Left colon (tissue), 2 donors: ENCODE measurements at regions not wholly inside any gene's neighbourhood (a gene's known extent, or its start where the extent isn't known, plus 50 kb on each side); places are given as distances from the start of the nearest gene placed in this dataset.

Experiments
- ATAC-seq: fragments of 200-7000 bp; cut with Tn5 transposase; one replicate; pipeline ENCODE4 v1.9.1; 2020; ENCODE audit warnings: mild to moderate bottlenecking, moderate library complexity
- DNase-seq, 2 donors: peaks; one replicate each; pipeline ENCODE4 v3.0.0-alpha.2; 2020
- intact Hi-C, 2 donors: fragments of 100-400 bp; cut with DNase I in 1 of 2; cut with micrococcal nuclease in 1 of 2; formaldehyde crosslinking; loops; one replicate each; pipeline versions ENCODE4 v1.11.2 to v1.14.0; 2022; cut with DNase I, micrococcal nuclease
- donor health status: DM: no; HTN: no; CAD: no.
- donor health status: DM: yes; HTN: yes; CAD: no.

DNA sequence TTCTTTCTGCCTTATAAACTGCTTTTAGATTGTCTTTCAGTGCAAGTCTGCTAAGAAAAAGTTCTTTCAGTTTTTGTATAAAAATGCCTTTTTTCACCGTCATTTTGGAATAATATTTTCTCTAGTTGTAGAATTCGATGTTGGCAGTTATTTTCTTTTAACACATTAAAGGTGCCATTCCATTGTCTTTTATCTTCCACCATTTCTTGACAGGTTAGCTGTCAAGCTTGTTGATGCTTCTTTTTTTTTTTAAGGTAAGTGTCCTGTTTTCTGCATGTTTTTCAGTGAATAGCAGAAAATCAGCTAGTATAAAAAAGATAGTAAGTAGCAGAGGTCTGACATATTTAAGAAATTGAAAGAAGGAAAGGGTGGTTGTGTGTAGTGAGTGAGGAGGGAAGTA lies 118.5 kb upstream of the NPFFR2 start:
- ATAC-seq = no peak
- no peak for DNase-seq
- intact Hi-C loops = no loop called here

GRCh38 chr4:71923070-71923469 lies 108.7 kb upstream of the NPFFR2 start:
- DNase-seq (no peak), ATAC-seq (peak; percentile 26)
- intact Hi-C loops = no loop called here

- intact Hi-C loops = no loop called here
- no peak for ATAC-seq
Observed at GRCh38 chr4:71930459-71930858, 101.3 kb upstream of the NPFFR2 start.

GRCh38 chr4:71932941-71933340 lies 98.9 kb upstream of the NPFFR2 start:
- ATAC-seq (no peak), DNase-seq (no peak)
- intact Hi-C loops = no loop called here

More at GRCh38 chr4:71930459-71930858, 101.3 kb upstream of the NPFFR2 start:
- no peak for DNase-seq

GRCh38 chr4:71938776-71939175 lies 93.0 kb upstream of the NPFFR2 start:
- DNase-seq (no peak), ATAC-seq (no peak)
- intact Hi-C loops = no loop called here

DNA sequence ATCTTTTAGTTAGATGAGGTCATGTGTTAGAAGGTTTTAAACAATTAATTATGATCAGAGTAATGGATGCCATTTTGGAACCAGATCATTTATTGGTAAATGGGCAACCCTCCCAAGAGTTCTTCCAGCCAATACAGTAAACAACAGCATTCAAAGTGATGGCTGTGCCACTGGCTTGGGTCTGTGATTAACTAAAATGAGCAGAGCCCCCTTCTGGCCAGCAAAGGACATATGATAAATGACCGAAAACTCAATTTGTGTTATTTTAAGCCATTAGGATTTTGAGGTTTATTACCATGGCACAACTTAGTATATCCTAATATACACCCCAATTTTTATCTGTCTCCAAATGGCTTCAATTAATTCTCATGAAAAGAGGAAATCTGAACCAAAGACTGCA lies 90.8 kb upstream of the NPFFR2 start:
- ATAC-seq (peak; percentile 43), DNase-seq (peak in 1 of 2 donors; percentile 3)
- intact Hi-C loops = no loop called here

GRCh38 chr4:71944956-71945355 lies 86.8 kb upstream of the NPFFR2 start:
- ATAC-seq (no peak), DNase-seq (no peak)
- intact Hi-C loops = no loop called here

- no peak for DNase-seq
- intact Hi-C loops = no loop called here
- no peak for ATAC-seq
Observed at GRCh38 chr4:71945791-71946190, 86.0 kb upstream of the NPFFR2 start.

GRCh38 chr4:71958978-71959377 lies 72.8 kb upstream of the NPFFR2 start:
- intact Hi-C loops = no loop called here
- DNase-seq = no peak
- ATAC-seq = no peak

GRCh38 chr4:71962622-71963264 lies 69.1 kb upstream of the NPFFR2 start:
- ATAC-seq (no peak), DNase-seq (no peak)
- intact Hi-C loops = no loop called here

- intact Hi-C loops = no loop called here
Observed at GRCh38 chr4:71974681-71975080, 57.1 kb upstream of the NPFFR2 start.

DNA sequence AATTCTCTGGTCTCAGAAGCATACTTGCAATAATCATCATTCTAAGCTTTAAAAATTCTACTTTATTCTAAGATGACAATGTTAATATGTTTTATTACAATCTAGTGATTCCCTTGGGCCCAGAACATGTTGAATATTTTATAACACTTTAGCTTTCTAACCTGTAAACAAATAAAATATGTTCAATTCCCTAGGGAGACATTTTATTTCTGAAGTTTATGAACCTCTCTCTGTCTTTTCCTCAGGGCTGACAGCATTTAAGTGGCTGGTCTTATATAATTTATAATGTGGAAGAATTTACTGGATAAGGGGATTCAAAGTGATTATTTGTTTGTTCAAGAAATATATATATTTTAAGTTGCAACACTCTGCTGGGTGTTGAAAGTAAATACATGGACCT lies 55.3 kb upstream of the NPFFR2 start:
- ATAC-seq = no peak

More at GRCh38 chr4:71974681-71975080, 57.1 kb upstream of the NPFFR2 start:
- DNase-seq (no peak), ATAC-seq (no peak)

DNA sequence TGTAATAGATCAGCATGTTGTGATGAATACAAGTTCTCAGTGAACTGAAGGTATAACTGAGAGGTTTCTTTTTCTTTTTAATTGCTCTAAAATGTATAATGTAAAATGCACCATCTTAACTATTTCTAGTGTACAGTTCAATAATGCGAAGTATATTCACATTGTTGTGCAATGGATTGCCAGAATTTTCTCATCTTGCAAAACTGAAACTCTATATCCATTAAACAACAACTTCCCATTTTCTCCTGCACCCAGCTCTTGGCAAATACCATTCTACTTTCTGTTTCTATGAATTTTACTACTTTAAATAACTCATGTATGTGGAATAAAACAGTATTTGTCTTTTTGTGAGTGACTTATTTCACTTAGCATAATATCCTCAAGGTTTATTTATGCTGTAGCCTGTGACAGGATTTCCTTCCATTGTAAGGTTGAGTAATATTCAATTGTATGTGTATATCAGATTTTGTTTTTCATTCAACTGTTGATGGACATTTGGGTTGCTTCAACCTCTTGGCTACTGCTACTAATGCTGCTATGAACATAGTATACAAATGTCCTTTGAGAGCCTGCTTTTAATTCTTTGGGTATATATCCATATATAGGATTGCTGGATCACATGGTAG lies 53.5 kb upstream of the NPFFR2 start:
- intact Hi-C loops = no loop called here
- no peak for DNase-seq
- no peak for ATAC-seq

More for the DNA sequence above, 55.3 kb upstream of the NPFFR2 start:
- no peak for DNase-seq
- intact Hi-C loops = no loop called here

- intact Hi-C loops = no loop called here
- no peak for ATAC-seq
- DNase-seq = no peak
Observed at GRCh38 chr4:71980976-71981375, 50.8 kb upstream of the NPFFR2 start.
